ENCODE measurements at regions not wholly inside any gene's neighbourhood (a gene's known extent, or its start where the extent isn't known, plus 50 kb on each side); places are given as distances from the start of the nearest gene placed in this dataset.

- Histone ChIP-seq H3K4me3 (ENCODE audit: low read depth, low read length) (no peak overlapping the region), H3K36me3 (no peaks in the 10 kb centered on the region), H3K27ac (no peak overlapping the region), H3K9me3 (ENCODE audit: severe bottlenecking) (peaks cover 7% of the 10 kb centered on the region), H3K27me3 (ENCODE audit: insufficient read depth, low read depth, severe bottlenecking) (no peaks in the 10 kb centered on the region)
- TF ChIP-seq CTCF (IDR thresholded peaks at IDR 0.05; ENCODE audit: low read depth, low read length), result no peak
- DNase-seq, result no peak
These were observed 1348.6 kb upstream of the ACVR2A start for GRCh38 chr2:146496248-146496647.

GRCh38 chr2:146489386-146489785 is 1355.4 kb upstream of the ACVR2A start:
- no peak overlapping the region for H3K4me3 ChIP-seq (ENCODE audit: low read depth, low read length)
- peaks cover 3% of the 10 kb centered on the region for H3K9me3 ChIP-seq (ENCODE audit: severe bottlenecking)
- H3K36me3 ChIP-seq, result no peaks in the 10 kb centered on the region
- DNase-seq, result no peak
- TF ChIP-seq CTCF (IDR thresholded peaks at IDR 0.05; ENCODE audit: low read depth, low read length), result no peak
- H3K27ac ChIP-seq, result no peak overlapping the region
- no peaks in the 10 kb centered on the region for H3K27me3 ChIP-seq (ENCODE audit: insufficient read depth, low read depth, severe bottlenecking)

- no peak overlapping the region for H3K27ac ChIP-seq
- DNase-seq, result no peak
- no peaks in the 10 kb centered on the region for H3K9me3 ChIP-seq (ENCODE audit: severe bottlenecking)
- TF ChIP-seq CTCF (IDR thresholded peaks at IDR 0.05; ENCODE audit: low read depth, low read length), result no peak
- H3K36me3 ChIP-seq, result no peaks in the 10 kb centered on the region
- no peaks in the 10 kb centered on the region for H3K27me3 ChIP-seq (ENCODE audit: insufficient read depth, low read depth, severe bottlenecking)
- no peak overlapping the region for H3K4me3 ChIP-seq (ENCODE audit: low read depth, low read length)
These were observed 1363.2 kb upstream of the ACVR2A start for GRCh38 chr2:146481629-146482028.

GRCh38 chr2:146477383-146477782 is 1367.4 kb upstream of the ACVR2A start:
- DNase-seq, result no peak
- Histone ChIP-seq H3K4me3 (ENCODE audit: low read depth, low read length) (no peak overlapping the region), H3K27ac (no peak overlapping the region), H3K36me3 (no peaks in the 10 kb centered on the region), H3K27me3 (ENCODE audit: insufficient read depth, low read depth, severe bottlenecking) (no peaks in the 10 kb centered on the region), H3K9me3 (ENCODE audit: severe bottlenecking) (no peaks in the 10 kb centered on the region)
- TF ChIP-seq CTCF (IDR thresholded peaks at IDR 0.05; ENCODE audit: low read depth, low read length), result no peak

- H3K36me3 ChIP-seq, result no peaks in the 10 kb centered on the region
- no peaks in the 10 kb centered on the region for H3K27me3 ChIP-seq (ENCODE audit: insufficient read depth, low read depth, severe bottlenecking)
- TF ChIP-seq CTCF (IDR thresholded peaks at IDR 0.05; ENCODE audit: low read depth, low read length), result no peak
- no peaks in the 10 kb centered on the region for H3K9me3 ChIP-seq (ENCODE audit: severe bottlenecking)
- H3K4me3 ChIP-seq (ENCODE audit: low read depth, low read length), result no peak overlapping the region
- no peak for DNase-seq
- H3K27ac ChIP-seq, result no peak overlapping the region
These were observed 1376.3 kb upstream of the ACVR2A start for GRCh38 chr2:146468578-146468977.

GRCh38 chr2:146467425-146467824 is 1377.4 kb upstream of the ACVR2A start:
- H3K27me3 ChIP-seq (ENCODE audit: insufficient read depth, low read depth, severe bottlenecking), result no peaks in the 10 kb centered on the region
- no peak overlapping the region for H3K27ac ChIP-seq
- H3K9me3 ChIP-seq (ENCODE audit: severe bottlenecking), result no peaks in the 10 kb centered on the region
- no peak overlapping the region for H3K4me3 ChIP-seq (ENCODE audit: low read depth, low read length)
- TF ChIP-seq CTCF (IDR thresholded peaks at IDR 0.05; ENCODE audit: low read depth, low read length), result no peak
- H3K36me3 ChIP-seq, result no peaks in the 10 kb centered on the region
- no peak for DNase-seq

All from WERI-Rb-1 (cell line).